SKM-1 treated with dmso at 0.1 percent for 144 hours (cell line): ENCODE measurements at regions not wholly inside any gene's neighbourhood (a gene's known extent, or its start where the extent isn't known, plus 50 kb on each side); places are given as distances from the start of the nearest gene placed in this dataset.

ENCODE experiments used
- DNase-seq: peaks from one replicate; lab custom pipeline; 2025; ENCODE audit not compliant: unreplicated experiment; lab: John Stamatoyannopoulos, UW

GRCh38 chr4:115374621-115375020 is 261.2 kb upstream of the NDST4 start:
- no peak for DNase-seq

DNA sequence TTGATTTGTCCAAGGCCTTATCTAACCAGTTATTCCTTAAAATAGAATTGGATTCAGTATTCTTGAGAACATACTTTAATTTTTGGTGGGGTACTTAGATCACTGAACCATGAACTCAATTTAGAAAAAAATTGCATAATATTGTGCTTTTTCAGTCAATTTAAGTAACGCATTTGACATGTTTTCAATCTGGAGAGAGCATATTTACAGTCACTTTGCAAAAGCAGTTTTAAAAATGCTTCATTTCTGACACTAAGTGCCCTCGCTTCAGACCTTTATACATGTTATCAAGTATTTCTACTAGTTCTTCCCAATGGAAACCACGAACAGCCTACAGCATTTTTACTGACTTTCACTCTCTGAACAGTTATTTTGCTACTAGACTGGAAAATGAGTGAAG is 257.1 kb upstream of the NDST4 start:
- DNase-seq, result no peak

DNA sequence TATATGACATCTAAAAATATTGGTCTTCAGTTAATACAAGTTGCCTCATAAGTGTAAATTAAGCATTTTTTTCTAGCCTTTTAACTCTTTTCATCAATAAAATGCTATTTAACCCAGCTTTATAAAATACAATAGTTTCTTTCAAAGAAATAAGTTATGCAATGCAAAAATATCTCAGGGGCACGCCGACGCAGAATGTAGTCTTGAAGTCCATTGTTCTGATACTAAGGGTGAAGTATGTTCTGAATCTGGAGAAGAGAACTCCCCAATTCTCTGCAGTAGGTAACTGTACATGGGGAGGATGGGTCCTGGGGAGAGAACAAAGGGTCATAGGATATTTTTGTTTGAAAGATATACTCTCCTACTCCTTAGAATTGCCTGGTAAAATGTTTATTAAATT is 256.6 kb upstream of the NDST4 start:
- DNase-seq, result no peak

- no peak for DNase-seq
Observed at GRCh38 chr4:115366390-115366789, 253.0 kb upstream of the NDST4 start.

GRCh38 chr4:115365185-115365584 is 251.8 kb upstream of the NDST4 start:
- no peak for DNase-seq

DNA sequence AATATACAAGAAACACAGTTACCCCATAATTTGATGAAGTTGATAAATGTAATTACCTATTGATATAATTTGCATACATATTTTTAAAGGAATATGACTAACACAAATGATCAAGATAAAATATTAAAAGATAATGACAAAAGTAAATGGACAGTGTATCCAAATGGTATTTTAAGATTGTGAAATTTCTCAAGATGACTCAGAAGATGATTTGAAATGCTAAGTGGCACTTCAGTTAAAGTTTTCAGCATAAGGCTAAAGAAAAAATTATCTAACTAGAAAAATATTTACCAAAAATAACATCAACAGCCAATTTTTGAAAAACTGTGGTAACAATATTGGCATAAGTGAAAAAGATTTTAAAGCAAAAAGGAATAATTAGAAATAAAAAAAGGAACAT is 248.4 kb upstream of the NDST4 start:
- no peak for DNase-seq

DNA sequence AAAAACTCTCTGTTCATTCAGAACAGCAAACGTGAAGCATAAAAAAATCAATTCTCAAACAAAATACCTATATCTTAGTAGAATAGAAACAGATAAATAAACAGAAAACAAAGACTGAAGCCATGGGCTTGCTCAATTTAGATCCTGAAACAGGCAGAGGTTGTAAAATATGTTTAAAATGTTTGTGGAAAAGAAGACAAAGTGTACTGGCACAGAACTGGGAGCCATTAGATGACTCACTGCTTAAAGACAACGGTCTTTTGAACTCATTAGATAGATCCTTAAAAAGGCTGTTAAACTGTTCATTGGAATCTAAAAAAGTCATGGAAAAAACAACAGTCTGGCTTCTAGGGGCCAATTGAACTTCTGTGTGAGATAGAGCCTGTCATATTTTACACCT is 247.0 kb upstream of the NDST4 start:
- no peak for DNase-seq

DNA sequence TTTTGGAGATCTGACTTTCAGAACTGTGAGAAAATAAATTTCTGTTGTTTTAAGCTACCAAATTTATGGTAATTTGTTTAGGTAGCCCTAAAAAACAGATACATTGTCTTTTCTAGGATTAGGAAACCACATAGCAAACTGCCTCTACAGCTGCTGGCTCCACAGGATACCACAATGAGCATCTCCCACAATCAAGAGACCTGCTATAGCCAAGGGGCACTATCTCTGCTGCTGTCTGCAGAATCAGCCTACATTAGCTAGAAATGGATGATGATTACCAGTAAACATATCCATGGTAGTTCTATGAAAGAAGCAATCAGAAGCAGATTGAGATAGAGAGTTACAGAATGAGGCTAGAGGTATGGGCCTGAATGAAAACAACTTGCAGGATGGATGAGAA is 244.4 kb upstream of the NDST4 start:
- DNase-seq, result no peak

DNA sequence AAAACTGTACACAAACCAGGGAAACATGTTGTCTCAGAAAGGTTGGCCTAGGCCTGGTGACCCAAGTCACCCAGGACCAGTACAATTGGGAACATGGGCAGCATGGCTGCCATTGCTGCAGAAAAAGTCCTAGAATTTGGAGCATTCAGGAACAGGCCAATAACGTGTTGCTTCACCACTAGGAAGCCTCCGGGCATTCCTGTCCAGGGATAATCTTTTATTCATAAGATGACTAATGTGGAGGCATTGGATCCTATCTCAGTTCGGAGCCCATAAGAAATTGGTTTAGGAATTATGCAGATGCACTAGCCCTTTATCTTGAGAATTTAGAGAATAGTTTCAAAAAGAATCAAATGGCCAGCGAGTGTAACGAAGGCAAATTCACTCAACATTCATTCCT is 242.8 kb upstream of the NDST4 start:
- DNase-seq, result no peak

GRCh38 chr4:115355329-115355728 is 241.9 kb upstream of the NDST4 start:
- no peak for DNase-seq

DNA sequence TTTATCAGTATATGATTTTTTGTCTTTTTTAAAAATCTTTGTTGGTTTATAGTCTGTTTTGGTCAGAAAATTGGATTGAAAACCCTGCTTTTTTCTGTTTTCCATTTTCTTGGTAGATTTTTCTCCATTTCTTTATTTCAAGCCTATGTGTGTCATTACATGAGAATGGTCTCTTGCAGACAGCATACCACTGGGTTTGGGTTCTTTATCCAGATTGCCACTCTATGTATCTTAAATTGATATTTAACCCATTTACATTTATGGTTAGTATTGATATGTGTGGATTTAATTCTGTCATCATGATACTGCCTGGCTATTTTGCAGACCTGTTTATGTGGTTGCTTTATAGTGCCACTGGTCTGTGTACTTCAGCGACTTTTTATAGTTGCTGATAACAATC is 239.9 kb upstream of the NDST4 start:
- DNase-seq, result no peak

- no peak for DNase-seq
Observed at GRCh38 chr4:115343171-115343570, 229.8 kb upstream of the NDST4 start.

GRCh38 chr4:115334736-115335411 is 221.5 kb upstream of the NDST4 start:
- no peak for DNase-seq

DNA sequence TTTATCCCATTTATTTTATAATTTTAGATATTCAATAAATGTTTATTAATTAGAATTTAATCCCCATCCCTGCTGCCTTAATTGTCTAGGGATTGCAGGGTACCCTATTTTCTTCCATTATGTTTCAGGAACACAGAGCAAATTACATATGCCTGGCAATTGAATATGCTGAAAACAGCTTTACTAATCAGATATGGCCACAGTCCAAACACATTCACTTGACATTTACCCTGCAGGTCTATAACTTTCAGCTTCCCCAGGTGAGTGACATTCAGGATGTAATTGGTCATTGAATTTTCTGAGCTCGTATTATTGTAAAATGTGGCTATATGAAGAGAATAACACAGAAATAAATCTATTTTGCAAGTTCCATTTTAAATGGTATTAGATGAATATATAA is 218.7 kb upstream of the NDST4 start:
- DNase-seq, result no peak

GRCh38 chr4:115331241-115331640 is 217.8 kb upstream of the NDST4 start:
- DNase-seq, result no peak

DNA sequence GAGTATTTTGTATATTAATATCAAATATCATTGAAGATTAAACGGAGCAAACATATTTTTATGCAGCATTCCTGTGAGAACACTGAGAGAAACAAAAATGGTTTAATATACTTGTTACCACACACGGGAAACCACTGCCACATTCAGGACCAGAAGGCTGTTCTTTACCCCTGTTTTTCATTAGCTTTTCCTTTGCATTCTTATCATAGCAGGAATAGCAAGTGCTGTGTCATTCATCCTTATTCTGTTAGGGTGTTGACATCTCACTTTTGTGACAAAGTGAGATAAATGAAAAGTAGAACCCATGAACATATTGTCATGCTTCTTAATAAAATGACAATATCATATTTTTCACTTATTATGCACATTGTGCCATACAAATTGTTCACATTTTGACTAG is 212.4 kb upstream of the NDST4 start:
- DNase-seq, result no peak

GRCh38 chr4:115323106-115323707 is 209.8 kb upstream of the NDST4 start:
- DNase-seq, result no peak

DNA sequence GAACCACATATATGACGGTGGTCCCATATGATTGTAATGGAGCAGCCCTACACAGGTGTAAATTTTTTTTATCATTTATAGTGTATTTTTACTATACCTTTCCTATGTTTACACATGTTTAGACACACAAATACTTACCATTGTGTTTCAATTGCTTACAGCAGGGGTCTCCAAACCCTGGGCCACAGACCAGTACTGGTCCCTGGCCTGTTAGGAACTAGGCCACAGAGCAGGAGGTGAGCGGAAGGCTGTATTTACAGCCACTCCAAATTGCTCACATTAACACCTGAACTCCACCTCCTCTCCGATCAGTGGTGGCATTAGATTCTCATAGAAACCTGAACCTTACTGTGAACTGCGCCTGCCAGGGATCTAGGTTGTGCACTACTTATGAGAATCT is 201.8 kb upstream of the NDST4 start:
- no peak for DNase-seq

DNA sequence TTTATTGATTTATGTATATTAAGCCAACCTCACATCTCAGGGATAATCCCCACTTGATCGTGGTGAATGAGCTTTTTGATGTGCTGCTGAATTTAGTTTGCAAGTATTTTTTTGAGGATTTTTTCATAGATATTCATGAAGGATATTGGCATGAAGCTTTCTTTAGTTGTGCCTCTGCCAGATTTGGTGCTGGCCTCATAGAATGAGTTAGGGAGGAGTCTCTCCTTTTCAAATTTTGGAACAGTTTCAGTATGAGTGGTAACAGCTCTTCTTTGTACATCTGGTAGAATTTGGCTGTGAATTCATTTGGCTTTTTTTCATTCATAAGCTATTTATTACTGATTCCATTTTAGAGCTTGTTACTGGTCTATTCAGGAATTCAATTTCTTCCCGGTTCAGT is 197.2 kb upstream of the NDST4 start:
- DNase-seq, result no peak

- DNase-seq, result no peak
Observed at GRCh38 chr4:115294717-115295116, 181.3 kb upstream of the NDST4 start.

DNA sequence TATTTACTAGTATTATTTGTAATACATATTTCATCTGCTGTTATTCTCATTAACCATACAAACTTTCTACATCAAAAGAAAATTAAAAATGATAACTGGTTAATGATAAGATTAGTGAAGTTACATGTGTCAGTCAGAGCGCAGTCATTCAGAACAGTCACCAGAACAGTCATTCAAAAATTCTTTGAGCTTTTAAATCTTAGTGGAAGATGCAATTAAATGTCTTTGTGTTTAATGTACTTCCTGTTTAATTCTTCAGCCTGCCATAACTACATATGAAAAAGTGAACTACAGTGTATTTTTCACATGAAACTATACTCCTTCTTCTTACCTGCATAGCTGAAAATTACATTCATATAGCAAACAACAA is 179.7 kb upstream of the NDST4 start:
- DNase-seq, result no peak

DNA sequence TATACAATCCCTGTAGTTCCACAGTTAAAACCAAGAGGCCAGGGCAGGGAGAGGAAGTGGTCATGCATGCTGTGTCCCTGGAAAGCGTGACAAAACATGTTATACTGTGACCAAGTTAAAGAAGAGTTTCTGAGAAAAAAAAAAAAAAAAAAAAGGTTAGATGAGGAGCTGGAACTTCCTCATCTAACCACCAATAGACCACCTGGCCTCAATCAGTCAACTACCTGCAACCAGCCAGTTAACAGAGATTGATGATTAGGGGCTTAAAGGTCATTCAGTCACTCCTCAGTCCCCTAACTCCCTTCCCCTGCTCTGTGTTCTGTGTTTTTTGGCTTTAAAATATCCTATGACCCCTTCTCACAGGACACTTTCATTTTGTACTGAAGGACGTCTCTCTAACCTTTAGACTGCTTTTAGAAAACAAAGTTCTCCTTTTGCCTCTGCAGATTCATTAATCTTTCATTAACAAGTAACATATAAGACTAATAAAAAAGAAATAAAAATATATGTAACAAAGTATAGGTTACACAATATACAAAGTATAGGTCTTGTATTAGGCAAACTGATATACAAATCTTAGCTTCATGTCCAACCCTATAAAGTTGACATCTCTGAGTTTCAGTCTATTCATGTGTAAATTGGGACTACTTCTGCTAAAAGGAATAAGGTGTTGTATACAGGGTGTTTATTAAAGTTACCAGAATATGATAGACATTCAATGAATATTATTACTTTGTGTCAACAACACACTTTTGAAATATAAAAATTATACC is 179.1 kb upstream of the NDST4 start:
- no peak for DNase-seq

- DNase-seq, result no peak
Observed at GRCh38 chr4:115287426-115287825, 174.0 kb upstream of the NDST4 start.
